ENCODE measurements at regions not wholly inside any gene's neighbourhood (a gene's known extent, or its start where the extent isn't known, plus 50 kb on each side); places are given as distances from the start of the nearest gene placed in this dataset.

- TF ChIP-seq ZNF274 (IDR thresholded peaks at IDR 0.05; ENCODE audit: low read length) (no peak), ZNF274 (tag by site-specific recombination; IDR thresholded peaks at IDR 0.05; ENCODE audit: borderline replicate concordance) (no peak), CTCF (tag by site-specific recombination; IDR thresholded peaks at IDR 0.05) (no peak), ZNF510 (tag by site-specific recombination; IDR thresholded peaks at IDR 0.05; ENCODE audit: insufficient replicate concordance) (no peak), ZNF623 (tag by site-specific recombination; IDR thresholded peaks at IDR 0.05) (no peak), ZFP37 (tag by site-specific recombination; IDR thresholded peaks at IDR 0.05) (no peak), YY2 (tag by site-specific recombination; IDR thresholded peaks at IDR 0.05) (no peak), ZNF391 (tag by site-specific recombination; IDR thresholded peaks at IDR 0.05; ENCODE audit: borderline replicate concordance, low read depth) (no peak), ZNF423 (tag by site-specific recombination; IDR thresholded peaks at IDR 0.05) (no peak), ZNF660 (tag by site-specific recombination; IDR thresholded peaks at IDR 0.05) (no peak), ZNF169 (tag by site-specific recombination; IDR thresholded peaks at IDR 0.05) (no peak), ZNF792 (tag by site-specific recombination; IDR thresholded peaks at IDR 0.05) (no peak)
- TF ChIP-seq, protein P1, sequence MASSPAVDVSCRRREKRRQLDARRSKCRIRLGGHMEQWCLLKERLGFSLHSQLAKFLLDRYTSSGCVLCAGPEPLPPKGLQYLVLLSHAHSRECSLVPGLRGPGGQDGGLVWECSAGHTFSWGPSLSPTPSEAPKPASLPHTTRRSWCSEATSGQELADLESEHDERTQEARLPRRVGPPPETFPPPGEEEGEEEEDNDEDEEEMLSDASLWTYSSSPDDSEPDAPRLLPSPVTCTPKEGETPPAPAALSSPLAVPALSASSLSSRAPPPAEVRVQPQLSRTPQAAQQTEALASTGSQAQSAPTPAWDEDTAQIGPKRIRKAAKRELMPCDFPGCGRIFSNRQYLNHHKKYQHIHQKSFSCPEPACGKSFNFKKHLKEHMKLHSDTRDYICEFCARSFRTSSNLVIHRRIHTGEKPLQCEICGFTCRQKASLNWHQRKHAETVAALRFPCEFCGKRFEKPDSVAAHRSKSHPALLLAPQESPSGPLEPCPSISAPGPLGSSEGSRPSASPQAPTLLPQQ (tag by site-specific recombination; IDR thresholded peaks at IDR 0.05), result no peak
Measured at GRCh38 chr1:60575326-60575977, 501.9 kb upstream of the C1orf87 start.

Data from HEK293 (cell line).